ENCODE measurements at regions not wholly inside any gene's neighbourhood (a gene's known extent, or its start where the extent isn't known, plus 50 kb on each side); places are given as distances from the start of the nearest gene placed in this dataset.

GRCh38 chr13:27014406-27015359 is 156.9 kb downstream of the USP12 start:
- Histone ChIP-seq H3K36me3 (ENCODE audit: insufficient read depth, low read length) (no peaks in the 10 kb centered on the region), H3K4me3 (ENCODE audit: low read length) (no peak overlapping the region), H3K27me3 (ENCODE audit: insufficient read depth, low read length) (peaks cover 9% of the 10 kb centered on the region), H3K4me1 (ENCODE audit: insufficient read depth, low read length) (no peaks in the 10 kb centered on the region), H3K9me3 (ENCODE audit: low read length) (no peaks in the 10 kb centered on the region), H2AFZ (ENCODE audit: low read depth, low read length) (no peak overlapping the region)

- H3K4me3 ChIP-seq (ENCODE audit: low read length): no peak overlapping the region
- no peaks in the 10 kb centered on the region for H3K4me1 ChIP-seq (ENCODE audit: insufficient read depth, low read length)
- no peak overlapping the region for H2AFZ ChIP-seq (ENCODE audit: low read depth, low read length)
- H3K9me3 ChIP-seq (ENCODE audit: low read length): no peaks in the 10 kb centered on the region
- H3K36me3 ChIP-seq (ENCODE audit: insufficient read depth, low read length): no peaks in the 10 kb centered on the region
- H3K27me3 ChIP-seq (ENCODE audit: insufficient read depth, low read length): peaks cover 19% of the 10 kb centered on the region
Measured at GRCh38 chr13:27012482-27013197, 159.0 kb downstream of the USP12 start.

- no peak overlapping the region for H3K4me3 ChIP-seq (ENCODE audit: low read length)
- no peaks in the 10 kb centered on the region for H3K36me3 ChIP-seq (ENCODE audit: insufficient read depth, low read length)
- H3K27me3 ChIP-seq (ENCODE audit: insufficient read depth, low read length): peaks cover 29% of the 10 kb centered on the region
- no peaks in the 10 kb centered on the region for H3K9me3 ChIP-seq (ENCODE audit: low read length)
- peaks cover 3% of the 10 kb centered on the region for H3K4me1 ChIP-seq (ENCODE audit: insufficient read depth, low read length)
- H2AFZ ChIP-seq (ENCODE audit: low read depth, low read length): no peak overlapping the region
Measured at GRCh38 chr13:27011661-27012060, 159.9 kb downstream of the USP12 start.

GRCh38 chr13:27008733-27009132 is 162.9 kb downstream of the USP12 start:
- Histone ChIP-seq H3K4me1 (ENCODE audit: insufficient read depth, low read length) (peaks cover 6% of the 10 kb centered on the region), H3K27me3 (ENCODE audit: insufficient read depth, low read length) (peaks cover 42% of the 10 kb centered on the region), H3K4me3 (ENCODE audit: low read length) (no peak overlapping the region), H3K9me3 (ENCODE audit: low read length) (no peaks in the 10 kb centered on the region), H3K36me3 (ENCODE audit: insufficient read depth, low read length) (no peaks in the 10 kb centered on the region), H2AFZ (ENCODE audit: low read depth, low read length) (no peak overlapping the region)

- peak overlapping the region; percentile 66 for H2AFZ ChIP-seq (ENCODE audit: low read depth, low read length)
- H3K27me3 ChIP-seq (ENCODE audit: insufficient read depth, low read length): peaks cover 40% of the 10 kb centered on the region
- H3K4me3 ChIP-seq (ENCODE audit: low read length): peak overlapping the region; percentile 11
- H3K36me3 ChIP-seq (ENCODE audit: insufficient read depth, low read length): no peaks in the 10 kb centered on the region
- H3K9me3 ChIP-seq (ENCODE audit: low read length): peaks cover 3% of the 10 kb centered on the region
- peaks cover 6% of the 10 kb centered on the region for H3K4me1 ChIP-seq (ENCODE audit: insufficient read depth, low read length)
Measured at GRCh38 chr13:27007166-27007565, 164.4 kb downstream of the USP12 start.

GRCh38 chr13:27006519-27007161 is 165.0 kb downstream of the USP12 start:
- H2AFZ ChIP-seq (ENCODE audit: low read depth, low read length): peak overlapping the region; percentile 66
- peaks cover 3% of the 10 kb centered on the region for H3K9me3 ChIP-seq (ENCODE audit: low read length)
- no peaks in the 10 kb centered on the region for H3K36me3 ChIP-seq (ENCODE audit: insufficient read depth, low read length)
- H3K4me3 ChIP-seq (ENCODE audit: low read length): peak overlapping the region; percentile 11
- H3K4me1 ChIP-seq (ENCODE audit: insufficient read depth, low read length): peaks cover 6% of the 10 kb centered on the region
- H3K27me3 ChIP-seq (ENCODE audit: insufficient read depth, low read length): peaks cover 42% of the 10 kb centered on the region

GRCh38 chr13:27005976-27006518 is 165.6 kb downstream of the USP12 start:
- H3K4me1 ChIP-seq (ENCODE audit: insufficient read depth, low read length): peaks cover 6% of the 10 kb centered on the region
- H3K9me3 ChIP-seq (ENCODE audit: low read length): peaks cover 3% of the 10 kb centered on the region
- H3K36me3 ChIP-seq (ENCODE audit: insufficient read depth, low read length): no peaks in the 10 kb centered on the region
- no peak overlapping the region for H3K4me3 ChIP-seq (ENCODE audit: low read length)
- H2AFZ ChIP-seq (ENCODE audit: low read depth, low read length): no peak overlapping the region
- H3K27me3 ChIP-seq (ENCODE audit: insufficient read depth, low read length): peaks cover 43% of the 10 kb centered on the region

- Histone ChIP-seq H3K27me3 (ENCODE audit: insufficient read depth, low read length) (peaks cover 43% of the 10 kb centered on the region), H3K4me1 (ENCODE audit: insufficient read depth, low read length) (peaks cover 6% of the 10 kb centered on the region), H3K36me3 (ENCODE audit: insufficient read depth, low read length) (no peaks in the 10 kb centered on the region), H2AFZ (ENCODE audit: low read depth, low read length) (no peak overlapping the region), H3K9me3 (ENCODE audit: low read length) (peaks cover 3% of the 10 kb centered on the region), H3K4me3 (ENCODE audit: low read length) (no peak overlapping the region)
Measured at GRCh38 chr13:27005556-27005955, 166.1 kb downstream of the USP12 start.

GRCh38 chr13:27004866-27005265 is 166.7 kb downstream of the USP12 start:
- Histone ChIP-seq H3K36me3 (ENCODE audit: insufficient read depth, low read length) (no peaks in the 10 kb centered on the region), H3K4me3 (ENCODE audit: low read length) (no peak overlapping the region), H3K27me3 (ENCODE audit: insufficient read depth, low read length) (peaks cover 42% of the 10 kb centered on the region), H3K9me3 (ENCODE audit: low read length) (peaks cover 3% of the 10 kb centered on the region), H3K4me1 (ENCODE audit: insufficient read depth, low read length) (peaks cover 6% of the 10 kb centered on the region), H2AFZ (ENCODE audit: low read depth, low read length) (no peak overlapping the region)

GRCh38 chr13:27004326-27004725 is 167.3 kb downstream of the USP12 start:
- Histone ChIP-seq H3K36me3 (ENCODE audit: insufficient read depth, low read length) (no peaks in the 10 kb centered on the region), H3K4me3 (ENCODE audit: low read length) (no peak overlapping the region), H3K27me3 (ENCODE audit: insufficient read depth, low read length) (peaks cover 41% of the 10 kb centered on the region), H3K4me1 (ENCODE audit: insufficient read depth, low read length) (peaks cover 6% of the 10 kb centered on the region), H3K9me3 (ENCODE audit: low read length) (peaks cover 3% of the 10 kb centered on the region), H2AFZ (ENCODE audit: low read depth, low read length) (no peak overlapping the region)

- Histone ChIP-seq H3K36me3 (ENCODE audit: insufficient read depth, low read length) (no peaks in the 10 kb centered on the region), H3K4me3 (ENCODE audit: low read length) (no peak overlapping the region), H2AFZ (ENCODE audit: low read depth, low read length) (no peak overlapping the region), H3K4me1 (ENCODE audit: insufficient read depth, low read length) (peaks cover 3% of the 10 kb centered on the region), H3K9me3 (ENCODE audit: low read length) (peaks cover 3% of the 10 kb centered on the region), H3K27me3 (ENCODE audit: insufficient read depth, low read length) (peaks cover 29% of the 10 kb centered on the region)
Measured at GRCh38 chr13:27001705-27002104, 169.9 kb downstream of the USP12 start.

- peaks cover 20% of the 10 kb centered on the region for H3K27me3 ChIP-seq (ENCODE audit: insufficient read depth, low read length)
- no peak overlapping the region for H2AFZ ChIP-seq (ENCODE audit: low read depth, low read length)
- H3K9me3 ChIP-seq (ENCODE audit: low read length): peaks cover 3% of the 10 kb centered on the region
- H3K4me1 ChIP-seq (ENCODE audit: insufficient read depth, low read length): no peaks in the 10 kb centered on the region
- no peak overlapping the region for H3K4me3 ChIP-seq (ENCODE audit: low read length)
- H3K36me3 ChIP-seq (ENCODE audit: insufficient read depth, low read length): no peaks in the 10 kb centered on the region
Measured at GRCh38 chr13:27000686-27001085, 170.9 kb downstream of the USP12 start.

- Histone ChIP-seq H2AFZ (ENCODE audit: low read depth, low read length) (no peak overlapping the region), H3K27me3 (ENCODE audit: insufficient read depth, low read length) (peaks cover 13% of the 10 kb centered on the region), H3K9me3 (ENCODE audit: low read length) (peaks cover 3% of the 10 kb centered on the region), H3K4me1 (ENCODE audit: insufficient read depth, low read length) (no peaks in the 10 kb centered on the region), H3K36me3 (ENCODE audit: insufficient read depth, low read length) (no peaks in the 10 kb centered on the region), H3K4me3 (ENCODE audit: low read length) (no peak overlapping the region)
Measured at GRCh38 chr13:26999499-26999898, 172.1 kb downstream of the USP12 start.
